NCI-H146 treated with DMSO at 0.1 percent for 48 hours (cell line): ENCODE measurements at regions not wholly inside any gene's neighbourhood (a gene's known extent, or its start where the extent isn't known, plus 50 kb on each side); places are given as distances from the start of the nearest gene placed in this dataset.

ENCODE experiments used
- DNase-seq: peaks from one replicate; lab custom pipeline; 2025; ENCODE audit not compliant: unreplicated experiment; lab: John Stamatoyannopoulos, UW

- DNase-seq = no peak
Measured at GRCh38 chr18:44518666-44519065, 162.0 kb upstream of the SETBP1 start.

GRCh38 chr18:44520981-44521667 lies 159.6 kb upstream of the SETBP1 start:
- no peak for DNase-seq

GRCh38 chr18:44521668-44522022 lies 159.0 kb upstream of the SETBP1 start:
- DNase-seq = no peak

DNA sequence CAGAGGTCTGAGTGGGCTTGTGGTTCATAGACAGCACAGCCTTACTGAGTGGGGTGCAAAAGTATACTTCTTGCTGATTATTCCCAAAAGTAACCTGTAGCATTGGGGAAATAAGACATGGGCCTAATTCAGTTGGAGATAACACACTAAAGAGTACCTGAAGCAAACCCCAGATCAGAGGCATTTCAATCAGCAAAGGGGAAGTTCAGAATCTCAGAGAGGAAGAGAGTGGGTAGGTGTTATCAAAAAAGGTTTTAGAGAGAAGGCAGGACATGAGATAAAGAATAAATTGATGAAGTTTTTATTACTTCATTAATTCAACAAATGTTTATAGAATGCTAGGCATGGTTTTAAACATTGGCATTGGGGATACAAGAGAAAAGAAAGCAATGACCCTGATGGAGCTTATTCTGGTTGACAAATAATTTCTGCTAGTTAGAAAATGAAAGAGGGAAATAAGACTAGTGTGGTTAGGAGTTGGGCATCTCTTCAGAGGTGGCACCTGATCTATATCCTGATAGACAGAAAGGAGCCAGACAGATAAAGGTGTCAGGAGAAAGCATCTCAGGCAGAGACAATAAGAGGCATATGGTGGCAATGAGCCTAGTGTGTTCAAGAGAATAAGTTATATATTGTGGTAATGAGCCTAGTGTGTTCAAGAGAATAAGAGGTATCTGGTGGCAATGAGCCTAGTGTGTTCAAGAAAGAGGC lies 153.8 kb upstream of the SETBP1 start:
- DNase-seq = no peak

GRCh38 chr18:44533071-44533470 lies 147.6 kb upstream of the SETBP1 start:
- DNase-seq = no peak

DNA sequence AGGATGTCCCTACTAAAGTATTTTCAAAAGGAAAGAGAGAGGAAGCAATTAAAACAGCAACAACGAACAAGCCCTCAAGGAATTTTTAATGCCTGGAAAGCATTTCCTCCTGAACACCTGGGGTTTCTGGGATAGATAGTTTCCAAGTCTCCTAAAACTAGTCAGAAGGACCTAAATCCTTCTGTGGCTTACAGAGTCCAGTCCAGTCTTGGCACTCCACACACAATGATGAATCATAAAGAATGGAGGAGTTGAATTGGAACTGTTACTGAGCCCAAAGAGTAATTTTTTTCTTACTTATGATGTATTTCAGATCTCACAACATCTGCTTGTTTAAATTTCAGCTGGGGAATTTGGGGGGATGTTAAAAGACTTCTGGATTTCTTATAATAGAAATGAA lies 144.6 kb upstream of the SETBP1 start:
- no peak for DNase-seq

- DNase-seq = no peak
Measured at GRCh38 chr18:44536619-44537018, 144.1 kb upstream of the SETBP1 start.

GRCh38 chr18:44537526-44537925 lies 143.2 kb upstream of the SETBP1 start:
- no peak for DNase-seq

- DNase-seq = no peak
Measured at GRCh38 chr18:44539926-44540325, 140.8 kb upstream of the SETBP1 start.

GRCh38 chr18:44541159-44541558 lies 139.5 kb upstream of the SETBP1 start:
- DNase-seq = no peak

- no peak for DNase-seq
Measured at GRCh38 chr18:44541781-44542180, 138.9 kb upstream of the SETBP1 start.

DNA sequence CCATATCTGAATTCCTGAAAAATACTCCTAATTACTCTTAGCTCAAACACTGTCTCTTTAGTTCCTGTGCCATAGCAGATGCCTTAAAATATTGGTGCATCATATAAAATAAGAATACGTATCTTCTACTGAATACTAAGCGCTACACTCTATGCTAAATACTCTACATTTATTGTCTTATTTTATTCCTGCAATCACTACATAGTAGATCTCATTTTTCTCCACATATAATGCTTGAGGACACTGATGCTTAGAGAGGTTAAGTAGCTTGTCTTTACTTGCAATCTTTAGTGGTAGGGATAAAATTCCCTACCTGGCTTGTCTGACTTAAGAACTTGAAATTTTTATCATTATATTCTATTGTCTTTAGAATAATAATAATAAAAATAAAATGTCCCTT lies 137.3 kb upstream of the SETBP1 start:
- DNase-seq = no peak

GRCh38 chr18:44545359-44545985 lies 135.2 kb upstream of the SETBP1 start:
- DNase-seq = no peak

- DNase-seq = no peak
Measured at GRCh38 chr18:44546954-44547353, 133.7 kb upstream of the SETBP1 start.

GRCh38 chr18:44548291-44549221 lies 132.1 kb upstream of the SETBP1 start:
- no peak for DNase-seq

- no peak for DNase-seq
Measured at GRCh38 chr18:44552706-44553105, 128.0 kb upstream of the SETBP1 start.

GRCh38 chr18:44556296-44556695 lies 124.4 kb upstream of the SETBP1 start:
- DNase-seq = no peak

GRCh38 chr18:44557616-44558151 lies 123.0 kb upstream of the SETBP1 start:
- no peak for DNase-seq

- no peak for DNase-seq
Measured at GRCh38 chr18:44558767-44559166, 121.9 kb upstream of the SETBP1 start.

DNA sequence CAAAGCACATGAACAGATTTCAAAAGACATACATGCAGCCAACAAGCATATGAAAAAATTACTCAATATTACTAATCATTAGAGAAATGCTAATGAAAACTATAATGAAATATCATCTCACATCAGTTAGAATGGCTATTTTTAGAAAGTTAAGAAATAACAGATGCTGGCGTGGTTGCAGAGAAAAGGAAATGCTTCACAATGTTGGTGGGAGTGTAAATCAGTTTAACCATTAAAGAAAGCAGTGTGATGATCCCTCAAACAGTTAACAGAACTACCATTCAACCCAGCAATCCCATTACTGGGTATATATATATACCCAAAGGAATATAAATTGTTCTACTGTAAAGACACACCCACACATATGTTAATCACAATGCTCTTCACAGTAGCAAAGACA lies 117.7 kb upstream of the SETBP1 start:
- DNase-seq = no peak

DNA sequence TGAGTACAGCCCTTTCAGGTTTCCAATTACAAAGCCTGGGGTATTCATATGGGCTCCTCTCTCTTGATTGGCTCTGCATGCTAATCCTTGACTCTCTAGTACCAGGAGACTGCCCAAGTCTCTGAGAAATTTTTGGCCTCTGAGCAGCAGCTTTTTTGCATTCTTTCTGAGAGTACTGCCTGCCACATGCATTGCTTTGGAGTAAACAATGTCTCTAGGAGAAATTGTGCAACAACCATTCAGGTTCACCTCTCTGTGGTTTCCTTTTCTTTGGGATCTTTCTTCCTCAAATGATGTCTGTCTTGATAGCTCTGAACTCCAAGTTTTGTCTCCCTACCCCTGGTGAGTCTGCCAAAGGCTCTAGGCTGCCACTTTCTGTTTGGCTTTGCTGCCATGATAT lies 115.8 kb upstream of the SETBP1 start:
- no peak for DNase-seq
